TTC549 (cell line): ENCODE measurements at regions not wholly inside any gene's neighbourhood (a gene's known extent, or its start where the extent isn't known, plus 50 kb on each side); places are given as distances from the start of the nearest gene placed in this dataset.

Source experiments
- FAIRE-seq: peaks from 2 replicates; lab custom pipeline; 2012; peaks lifted over from hg19 to GRCh38; lab: Jason Lieb, UNC

DNA sequence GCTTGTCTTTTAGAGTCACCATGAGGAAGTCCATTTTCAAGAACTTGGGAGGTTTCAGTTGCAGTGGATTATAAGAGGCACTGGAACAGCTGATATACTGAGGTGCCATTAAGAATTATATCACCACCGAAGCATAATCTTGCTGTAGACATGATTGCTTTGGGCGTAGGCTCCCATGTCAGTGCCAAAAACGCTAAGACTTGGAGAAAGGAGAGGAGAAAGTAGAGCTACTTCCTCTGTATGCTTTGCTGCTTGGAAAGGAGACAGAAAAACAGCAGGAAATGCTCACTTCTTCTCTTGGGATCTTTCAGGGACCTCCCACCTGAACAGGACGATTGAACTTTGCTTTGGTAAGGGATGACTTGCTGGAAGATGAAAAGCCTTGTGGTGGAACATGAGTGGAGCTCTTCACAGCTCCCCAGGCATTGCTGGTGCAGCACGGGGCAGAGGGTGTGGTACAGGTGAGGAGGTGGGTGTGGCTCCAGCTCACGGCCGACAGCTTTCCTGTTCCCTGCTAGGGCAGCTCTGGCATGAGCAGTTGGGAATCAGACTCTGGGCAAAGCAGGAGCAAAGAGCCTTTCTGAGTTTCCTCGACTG, 190.4 kb upstream of the JAG1 start:
- no peak for FAIRE-seq

DNA sequence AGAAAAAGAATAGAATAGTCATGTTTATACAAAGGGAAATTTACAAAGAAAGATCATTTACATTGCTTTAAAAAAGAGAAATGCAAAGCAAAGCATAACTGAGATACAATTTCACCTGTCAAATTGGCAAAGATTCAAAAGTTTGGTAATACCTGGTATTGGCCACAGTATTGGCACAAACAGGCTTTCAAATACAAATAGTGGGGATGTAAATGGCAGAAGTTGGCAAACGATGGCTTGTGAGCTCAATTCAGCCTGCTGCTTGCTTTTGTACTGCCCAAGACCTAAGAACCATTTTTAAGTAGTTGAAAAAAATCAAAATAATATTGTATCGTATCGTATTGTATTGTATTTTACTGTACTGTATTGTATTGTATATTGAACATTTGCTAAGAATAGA, 194.5 kb upstream of the JAG1 start:
- FAIRE-seq: no peak

DNA sequence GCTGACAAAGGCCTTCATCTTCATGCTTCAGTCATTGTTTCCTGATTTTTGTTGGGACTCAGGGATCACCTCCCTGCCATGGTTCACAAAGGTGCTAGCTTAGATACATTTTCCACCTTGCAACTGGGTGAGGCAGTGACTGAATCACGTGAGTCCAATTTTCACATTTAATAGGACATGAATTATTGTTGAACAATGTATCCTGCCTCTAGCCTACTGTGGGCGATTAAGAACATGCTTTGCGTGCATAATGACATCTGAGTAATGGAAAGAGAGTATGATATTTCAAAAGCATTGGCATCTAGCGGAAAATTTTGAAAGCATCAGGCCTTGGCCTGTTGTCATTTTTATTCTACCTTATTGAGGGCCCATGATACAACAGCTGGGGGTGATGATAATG, 199.2 kb upstream of the JAG1 start:
- FAIRE-seq: no peak

DNA sequence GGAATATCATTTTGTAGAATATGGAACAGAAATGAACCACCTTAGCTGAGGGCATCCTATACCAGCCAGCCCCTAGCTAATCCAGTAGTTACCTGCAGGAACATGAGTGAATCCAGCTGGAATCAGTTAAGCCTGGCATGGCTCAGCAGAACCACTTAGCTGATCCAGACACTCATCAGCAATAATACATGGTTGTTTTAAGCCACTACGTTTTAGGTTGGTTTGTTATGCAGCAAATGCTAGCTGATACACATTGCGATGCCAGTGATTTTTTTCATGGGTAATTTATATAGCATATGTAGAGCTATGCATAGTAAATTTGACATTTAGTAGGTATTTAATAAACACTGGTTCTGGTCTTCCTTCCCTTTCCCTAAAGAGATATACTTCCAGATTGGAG, 201.9 kb upstream of the JAG1 start:
- no peak for FAIRE-seq

DNA sequence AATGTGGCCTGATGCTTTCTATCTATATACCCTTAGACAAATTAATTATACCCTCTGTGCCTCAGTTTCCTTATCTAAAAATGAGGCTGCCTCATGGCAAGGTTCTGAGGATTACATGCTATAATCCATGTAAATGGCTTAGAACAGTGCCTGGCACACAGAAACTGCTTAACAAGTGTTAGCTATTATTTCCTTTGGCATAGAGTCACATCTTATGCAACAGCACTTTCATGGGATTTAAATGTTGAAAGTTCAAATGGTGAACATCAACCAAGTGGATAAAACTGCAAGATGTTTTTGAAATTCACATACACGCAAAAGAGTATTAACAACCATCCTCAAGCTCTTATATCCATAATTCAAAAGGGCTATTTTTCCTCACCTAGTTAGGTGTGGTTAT, 202.8 kb upstream of the JAG1 start:
- no peak for FAIRE-seq

DNA sequence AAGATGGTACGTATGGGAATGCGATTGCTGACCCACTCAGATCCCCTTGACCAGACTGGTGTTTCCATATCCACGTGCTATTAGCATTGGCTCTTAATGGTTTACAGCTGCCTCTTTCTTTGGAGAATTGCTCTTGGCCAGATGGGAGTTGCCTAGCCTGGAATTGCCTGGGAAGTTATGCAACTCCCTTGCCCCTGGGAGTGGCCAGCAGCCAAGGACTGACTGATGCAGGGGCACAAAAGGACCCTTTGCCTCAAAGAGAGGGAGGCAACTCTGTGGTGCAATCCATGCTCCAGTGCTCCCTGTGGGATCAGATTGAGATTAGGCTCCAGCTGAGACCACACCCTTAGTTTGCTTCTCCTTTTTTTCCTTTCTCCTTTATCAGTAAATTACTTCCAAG, 203.5 kb upstream of the JAG1 start:
- no peak for FAIRE-seq

DNA sequence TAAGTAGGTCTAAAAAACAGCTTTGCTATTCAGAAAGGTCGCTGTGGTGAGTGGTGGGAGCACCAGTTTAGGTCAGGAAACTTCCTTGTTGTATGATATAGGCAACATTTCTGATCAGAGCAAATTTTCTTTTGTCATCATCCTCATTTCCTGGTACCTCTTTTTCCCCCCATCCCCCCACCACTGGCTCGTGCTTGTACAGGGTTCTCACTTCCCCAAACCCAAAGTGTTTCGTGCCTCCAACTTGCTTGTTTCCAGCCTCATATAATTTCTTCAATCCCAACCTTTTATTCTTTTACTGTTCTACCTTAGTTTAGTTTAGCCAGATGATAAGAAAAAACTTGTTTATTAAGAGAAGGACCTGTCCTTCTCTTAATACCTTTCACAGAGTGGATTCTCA, 209.4 kb upstream of the JAG1 start:
- no peak for FAIRE-seq

DNA sequence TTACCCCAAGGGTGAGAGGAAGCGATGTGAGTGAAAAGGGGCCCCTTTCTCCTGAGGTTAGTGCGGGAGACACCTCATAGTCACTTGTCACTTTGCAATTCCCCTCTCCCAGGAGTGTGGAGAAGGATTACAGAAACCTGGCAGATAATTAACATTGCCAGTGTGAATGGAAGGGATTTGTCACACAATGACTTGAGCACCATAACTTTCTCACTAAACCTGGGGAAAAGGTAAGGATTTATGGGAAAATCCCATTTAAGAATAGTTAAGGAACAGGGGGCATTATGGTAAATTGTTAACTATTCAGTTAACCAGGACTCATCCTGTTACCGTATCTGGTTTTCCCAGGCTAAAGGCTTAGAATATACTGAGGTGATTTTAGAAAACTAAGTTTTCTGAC, 219.5 kb upstream of the JAG1 start:
- FAIRE-seq: no peak

DNA sequence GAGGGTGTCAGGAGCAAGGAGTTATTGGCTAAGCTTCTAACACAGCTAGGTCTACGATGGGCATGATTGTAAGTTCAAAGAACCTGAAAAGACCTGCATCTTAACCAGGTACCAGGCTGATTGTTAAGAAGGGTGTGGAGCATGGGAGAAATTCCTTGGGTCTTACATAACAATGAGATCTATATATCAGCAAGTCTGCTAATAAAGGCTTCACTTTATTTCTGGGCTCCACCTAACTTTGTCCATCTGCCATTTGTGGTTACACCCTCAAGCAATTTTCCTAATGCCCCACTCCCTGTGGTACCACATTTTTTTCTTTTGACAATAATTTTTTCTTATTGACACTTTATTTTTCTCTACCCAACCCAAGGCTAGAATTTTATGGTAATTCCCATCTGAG, 223.5 kb upstream of the JAG1 start:
- no peak for FAIRE-seq

DNA sequence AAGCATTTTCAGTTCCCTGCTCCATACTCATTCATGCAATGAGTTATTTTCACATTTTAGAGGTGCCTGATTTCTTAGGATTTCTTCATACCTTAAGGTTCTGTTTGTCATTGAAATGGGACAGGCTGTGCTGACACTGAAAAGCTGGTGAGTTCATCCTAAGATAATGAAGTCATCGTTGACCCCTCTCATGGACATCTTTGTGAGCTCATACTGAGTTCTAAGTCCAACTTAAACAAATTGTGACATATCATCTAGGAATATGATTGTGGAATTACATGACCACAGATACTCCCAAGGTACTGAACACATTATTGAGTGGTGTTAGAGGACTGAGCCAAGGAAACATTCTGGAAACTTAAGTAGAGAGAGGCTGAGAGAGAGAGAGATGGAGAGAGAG, 224.8 kb upstream of the JAG1 start:
- FAIRE-seq: no peak

DNA sequence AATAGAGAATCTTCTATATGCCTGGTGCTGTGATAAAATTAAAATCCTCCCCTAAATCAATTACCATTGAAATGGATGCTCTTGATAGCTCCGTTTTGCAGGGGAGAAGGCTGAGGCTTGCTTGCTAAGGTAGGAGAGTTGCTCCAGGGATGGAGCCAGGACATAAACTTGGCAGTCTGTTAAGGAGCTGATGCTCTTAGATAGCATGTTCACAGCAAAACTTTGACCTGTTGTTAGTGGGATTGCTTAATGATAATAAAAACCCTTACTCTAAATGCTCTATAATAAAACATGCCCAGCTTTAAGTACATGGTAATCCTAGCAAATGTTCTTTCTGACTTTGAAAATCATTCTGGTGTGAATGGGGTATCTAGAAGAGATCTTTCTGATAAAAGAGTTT, 228.4 kb upstream of the JAG1 start:
- FAIRE-seq: no peak

DNA sequence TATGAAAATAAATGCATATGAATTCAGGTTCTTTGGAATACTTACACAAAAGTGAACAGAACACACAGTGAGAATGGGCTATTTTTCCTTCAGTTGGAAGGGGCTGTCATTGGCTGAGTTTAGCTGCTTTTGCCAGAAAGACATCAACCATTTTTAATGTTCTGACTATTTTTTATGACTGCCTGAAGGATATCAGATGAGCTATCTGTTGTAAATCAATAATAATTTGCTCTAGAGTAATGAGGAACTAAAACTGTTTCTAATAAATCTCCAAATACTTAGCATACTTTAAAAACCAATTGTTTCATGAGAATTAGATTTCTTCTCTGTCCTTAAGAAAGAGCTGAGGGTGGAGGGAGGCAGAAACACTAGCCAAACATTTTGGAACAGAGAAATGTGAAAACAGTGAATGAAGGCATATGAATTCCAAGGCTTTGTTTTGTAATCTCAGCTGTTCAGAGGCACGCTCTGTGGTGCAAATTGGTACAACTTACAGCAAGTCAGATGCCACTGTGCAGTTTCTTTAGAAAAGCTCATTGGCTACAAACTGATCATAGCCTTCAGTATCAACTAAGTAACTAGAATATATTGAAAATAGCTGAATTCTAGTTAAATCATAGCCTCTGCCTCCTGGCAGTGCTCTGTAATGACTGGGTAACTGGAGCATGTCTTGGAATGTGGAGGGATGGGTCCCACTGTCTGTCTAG, 228.9 kb upstream of the JAG1 start:
- no peak for FAIRE-seq

DNA sequence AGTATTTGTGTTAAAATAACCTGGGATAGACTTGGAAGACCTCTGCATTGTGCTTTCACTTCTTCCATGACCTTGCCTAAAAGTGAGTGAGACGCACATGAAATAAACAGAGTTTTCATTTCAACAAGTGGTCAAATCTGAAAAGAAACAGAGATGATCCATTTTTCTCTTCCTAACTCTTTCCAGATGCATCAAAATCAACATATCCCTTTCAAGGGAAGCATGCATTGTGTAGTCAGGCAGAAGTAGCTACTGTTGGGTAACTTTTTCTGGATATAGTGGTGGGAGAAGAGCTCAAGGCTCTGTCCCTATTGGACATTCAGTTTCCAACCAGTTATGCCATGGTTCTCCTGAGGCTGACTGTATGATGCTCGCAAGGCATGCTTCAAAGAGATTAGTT, 233.0 kb upstream of the JAG1 start:
- no peak for FAIRE-seq

DNA sequence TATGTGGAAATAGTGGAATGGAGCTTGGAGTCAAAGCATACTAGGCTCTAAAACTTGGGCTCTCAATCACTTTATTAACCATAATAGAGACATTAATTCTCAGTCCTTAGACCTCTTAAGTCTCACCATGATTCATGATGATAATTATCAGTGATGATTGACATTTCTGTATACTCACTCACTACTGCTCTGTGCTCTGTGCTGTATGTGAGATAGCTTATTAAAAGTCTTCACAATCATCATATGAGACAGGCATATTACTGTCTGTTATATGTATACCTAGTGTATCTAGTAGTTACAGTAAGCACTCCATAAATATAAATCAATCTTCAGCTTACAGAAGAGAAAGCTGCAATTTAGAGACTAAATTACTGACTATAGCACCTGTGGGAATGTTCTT, 236.0 kb upstream of the JAG1 start:
- no peak for FAIRE-seq

DNA sequence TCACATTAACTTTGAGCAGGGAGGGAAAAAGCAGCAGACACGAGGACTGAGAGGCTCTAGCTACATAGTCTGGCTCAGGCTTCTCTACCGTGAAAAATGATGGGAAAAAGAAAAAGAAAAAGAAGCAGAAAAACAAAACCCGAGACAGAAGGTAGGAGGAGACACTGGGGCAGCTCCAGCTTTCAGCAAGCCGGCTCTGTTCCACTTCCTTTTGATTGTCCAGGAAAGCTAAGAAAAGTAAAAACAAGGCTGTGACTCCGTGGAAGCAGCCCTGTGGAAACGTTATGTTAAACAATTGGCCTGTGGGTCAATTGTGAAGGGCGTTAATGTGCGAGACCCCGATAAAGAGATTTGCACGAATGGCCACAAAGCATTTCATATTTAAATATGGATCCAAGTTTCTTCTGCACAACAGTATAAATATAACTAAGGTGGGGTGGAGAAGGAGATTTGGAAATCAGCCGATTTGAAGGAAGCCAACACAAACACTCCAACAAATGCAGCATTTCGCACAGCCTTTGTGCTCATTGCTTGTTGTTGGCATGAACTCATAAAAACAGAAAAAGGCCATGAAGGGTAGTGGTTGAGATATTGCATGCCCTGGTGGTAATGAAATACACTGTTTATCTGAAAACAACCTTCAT, 236.9 kb upstream of the JAG1 start:
- no peak for FAIRE-seq

DNA sequence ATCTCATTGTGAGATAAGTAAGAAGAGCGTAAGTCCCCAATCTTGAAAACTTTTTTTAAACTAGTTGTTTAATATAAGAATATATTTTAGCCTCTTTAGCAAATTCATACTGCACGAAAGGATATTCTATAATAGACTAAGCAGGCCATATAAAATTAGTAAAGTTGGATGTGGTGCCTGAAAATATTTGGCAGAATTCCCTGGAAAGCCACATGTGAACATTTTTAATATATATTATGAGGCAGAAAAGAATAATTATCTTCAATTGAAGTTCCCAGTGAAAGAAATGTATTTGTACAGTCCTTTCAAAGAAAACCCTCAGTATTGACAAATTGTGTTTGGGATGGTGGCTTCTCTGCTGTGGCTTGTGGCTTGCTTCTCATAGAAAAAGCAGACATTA, 237.5 kb upstream of the JAG1 start:
- no peak for FAIRE-seq

DNA sequence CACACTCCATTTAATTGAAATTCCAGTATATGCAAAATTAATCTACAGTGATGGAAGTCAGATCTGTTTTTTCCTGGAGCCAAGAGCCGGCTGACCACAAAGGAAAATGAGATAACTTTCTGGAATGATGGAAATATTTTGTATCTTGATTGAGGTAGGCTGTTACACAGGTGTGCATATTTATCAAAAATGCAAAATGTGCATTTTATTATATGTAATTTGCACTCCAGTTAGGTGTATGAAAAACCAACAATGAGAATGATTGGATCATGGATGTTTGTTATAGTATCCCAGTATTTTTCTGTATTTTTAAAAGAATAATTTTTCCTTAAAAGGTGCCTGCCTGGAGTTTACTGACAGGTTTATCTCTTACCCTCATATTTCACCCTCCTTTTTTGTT, 242.0 kb upstream of the JAG1 start:
- no peak for FAIRE-seq

DNA sequence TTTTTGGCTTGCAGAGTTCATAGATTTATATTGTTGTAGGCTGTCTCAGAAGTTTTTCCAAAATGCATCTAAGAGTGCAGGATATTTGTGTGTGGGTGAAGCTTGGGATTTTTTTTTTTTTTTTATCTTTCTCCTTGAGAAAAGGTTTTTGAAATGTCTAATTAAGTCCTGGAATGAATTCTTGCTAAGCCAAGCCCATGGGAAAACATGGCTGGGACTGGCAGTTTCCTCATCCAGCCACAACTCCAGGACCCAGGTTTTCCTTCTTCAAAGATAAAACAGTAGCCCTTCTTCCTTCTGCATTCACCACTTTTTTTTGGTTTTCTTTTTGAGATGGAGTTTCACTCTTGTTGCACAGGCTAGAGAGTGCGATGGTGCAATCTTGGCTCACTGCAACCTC, 242.5 kb upstream of the JAG1 start:
- FAIRE-seq: no peak

DNA sequence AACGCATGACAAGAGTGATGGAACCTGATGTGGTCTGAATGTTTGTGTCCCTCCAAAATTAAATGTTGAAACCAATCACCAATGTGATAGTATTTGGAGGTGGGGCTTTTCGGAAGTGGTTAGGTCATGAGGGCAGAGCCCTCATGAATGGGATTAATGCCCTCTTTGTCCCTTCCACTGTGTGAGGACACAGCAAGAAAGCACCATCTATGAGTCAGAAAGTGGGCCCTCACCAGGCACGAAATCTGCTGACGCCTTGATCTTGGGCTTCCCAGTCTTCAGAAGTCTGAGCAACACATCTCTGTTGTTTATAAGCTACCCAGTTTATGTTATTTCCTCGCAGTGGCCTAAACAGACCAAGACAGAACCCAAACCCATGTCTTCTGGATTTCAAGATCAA, 244.0 kb upstream of the JAG1 start:
- no peak for FAIRE-seq

DNA sequence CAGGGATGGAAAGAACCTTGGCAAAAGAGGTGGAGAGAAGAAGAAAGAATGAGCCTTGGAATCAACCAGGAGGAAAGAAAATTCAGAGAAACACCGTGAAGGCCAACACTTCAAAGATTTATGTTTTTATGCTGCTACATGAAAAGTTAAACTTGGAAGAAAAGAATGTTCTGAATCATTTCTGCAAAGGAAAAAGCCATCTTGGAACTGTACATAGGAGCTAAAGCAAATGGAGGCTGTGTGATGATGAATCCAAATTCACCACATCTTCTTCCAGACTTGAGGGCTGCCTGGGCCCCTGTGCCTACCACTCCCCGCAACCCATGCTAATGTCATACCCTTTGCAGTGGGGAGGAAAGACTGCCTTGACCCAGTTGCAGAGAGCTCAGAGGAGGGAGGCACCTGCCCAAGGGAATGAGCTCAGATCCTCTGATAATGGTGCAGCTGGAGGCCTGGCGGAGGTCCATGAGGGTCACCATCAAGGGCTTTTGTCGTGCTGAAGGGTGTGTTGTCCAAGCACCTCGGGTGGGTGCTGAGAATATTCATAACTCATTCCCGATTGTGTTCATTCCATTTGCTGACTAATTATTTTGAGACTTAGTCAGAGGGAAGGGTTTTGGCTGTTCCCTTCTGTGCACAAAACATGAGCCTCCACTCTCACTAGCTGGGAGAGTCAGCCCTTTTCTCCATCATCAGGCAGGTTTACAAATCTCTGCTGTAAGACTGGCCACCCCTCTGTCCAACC, 245.8 kb upstream of the JAG1 start:
- FAIRE-seq: no peak

DNA sequence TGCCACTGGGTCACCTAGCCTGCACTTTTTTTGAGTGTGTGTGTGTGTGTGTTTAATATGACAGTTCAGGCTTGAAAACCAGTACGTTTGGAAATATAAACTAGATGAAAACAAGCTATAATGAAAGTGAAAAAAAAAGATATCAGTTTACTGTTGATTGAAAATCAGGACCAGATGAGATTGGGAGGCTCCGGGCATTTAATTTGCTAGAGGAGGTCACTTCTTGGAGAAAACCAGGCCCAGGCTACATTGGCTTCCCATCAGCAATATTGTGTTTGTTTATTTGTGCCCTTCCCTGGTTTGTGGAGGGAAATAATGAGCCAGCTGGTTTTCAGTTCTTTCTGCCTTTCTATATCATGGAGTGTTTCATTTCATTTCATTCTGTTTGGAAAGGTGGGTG, 246.6 kb upstream of the JAG1 start:
- FAIRE-seq: no peak

DNA sequence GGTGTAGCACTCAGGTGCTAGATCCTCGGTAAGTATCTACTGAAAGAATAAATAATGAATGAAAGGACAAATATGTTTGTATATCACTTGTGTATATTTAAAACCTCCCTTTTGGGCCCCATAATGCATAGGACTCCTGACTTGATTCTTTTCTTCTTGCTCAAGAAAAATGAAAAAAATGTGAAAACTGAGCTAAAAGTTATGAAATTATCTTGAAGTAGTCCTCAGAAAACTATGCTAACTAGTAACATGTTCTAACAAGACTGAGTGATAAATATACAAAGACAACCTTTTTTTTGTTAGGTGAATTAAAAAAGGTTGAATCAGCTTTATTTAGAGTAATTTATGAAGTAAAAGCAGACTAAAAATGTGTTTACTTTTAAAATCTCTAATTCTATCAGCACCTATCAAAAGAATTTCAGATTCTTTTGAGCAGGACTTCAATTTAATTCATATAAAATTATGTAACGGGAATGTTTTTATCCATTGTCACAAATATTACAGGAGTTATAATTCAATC, 247.8 kb upstream of the JAG1 start:
- no peak for FAIRE-seq

DNA sequence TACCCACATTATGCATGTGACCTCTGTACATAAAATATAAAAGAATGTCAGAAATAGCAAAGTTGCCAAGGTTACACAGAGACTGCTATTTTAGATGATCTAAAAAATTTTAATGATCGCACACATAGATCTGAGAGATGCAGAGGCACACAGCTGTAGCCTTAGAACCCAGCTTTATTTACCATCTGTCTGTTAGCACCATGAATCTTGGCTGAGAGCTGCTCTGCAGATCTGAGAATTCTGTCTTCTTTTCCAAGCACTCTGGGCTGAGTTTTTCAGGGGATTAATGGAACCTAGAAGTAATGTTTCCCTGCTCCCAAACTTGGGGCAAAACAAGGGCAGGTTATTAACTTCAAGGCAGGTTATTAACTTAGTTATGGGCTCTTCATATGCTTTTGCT, 248.7 kb upstream of the JAG1 start:
- FAIRE-seq: no peak
